ENCODE measurements at regions not wholly inside any gene's neighbourhood (a gene's known extent, or its start where the extent isn't known, plus 50 kb on each side); places are given as distances from the start of the nearest gene placed in this dataset.

DNA sequence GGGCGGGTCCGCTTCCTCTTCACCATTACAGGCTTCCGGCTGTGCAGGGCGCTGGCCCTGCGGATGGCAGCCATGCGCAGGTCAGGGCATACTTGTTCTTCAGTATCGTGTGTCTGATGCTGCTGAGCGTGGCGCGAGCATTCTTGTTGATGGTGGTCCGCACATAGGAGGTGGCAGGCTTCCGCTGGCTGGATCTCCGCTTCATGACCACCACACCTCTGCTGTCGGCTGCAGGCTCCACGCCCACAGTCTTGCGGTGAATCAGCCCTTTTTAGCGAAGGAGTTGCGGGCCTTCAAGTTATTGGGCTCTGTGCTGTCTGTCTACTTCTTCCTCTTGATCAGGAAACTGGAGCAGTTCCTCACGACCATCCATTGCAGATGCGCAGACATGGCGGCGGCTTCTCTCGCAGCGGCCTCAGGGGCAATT lies 62.4 kb upstream of the ZNF608 start:
- H3K4me3 ChIP-seq (ENCODE audit: low read length): no peak overlapping the region
- DNase-seq (ENCODE audit: low read depth): no peak
- no peak for TF ChIP-seq CTCF (conservative IDR thresholded peaks at IDR 0.05; ENCODE audit: low read length)

DNA sequence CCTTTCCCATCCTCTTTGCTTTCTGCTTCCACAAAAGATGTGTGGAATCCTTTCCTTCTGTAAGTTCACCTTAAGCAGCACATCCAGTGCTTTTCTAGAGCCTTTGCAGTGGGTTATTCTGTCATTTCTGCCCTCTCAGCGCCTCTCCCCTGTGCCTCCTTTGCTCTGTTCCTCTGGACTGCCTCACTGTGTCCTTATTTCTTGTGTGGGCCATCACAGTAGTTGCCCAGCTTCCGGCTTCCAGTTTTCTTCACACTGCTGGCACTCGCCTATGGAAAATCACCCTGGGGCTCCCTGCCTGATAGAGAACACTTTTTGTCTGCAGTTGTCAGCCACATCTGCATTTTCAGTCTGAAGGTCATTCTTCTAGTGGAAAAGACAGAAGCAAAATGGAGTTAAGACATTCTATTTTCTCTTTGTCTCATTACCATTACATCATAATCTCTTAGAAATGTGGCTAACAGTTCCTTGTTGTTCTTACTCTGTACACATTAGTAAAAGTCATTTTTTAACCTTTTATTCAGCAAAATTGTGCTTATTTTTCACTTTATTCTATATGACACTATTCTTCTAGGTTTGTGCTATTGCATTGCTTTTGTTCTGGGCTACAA lies 64.1 kb upstream of the ZNF608 start:
- no peak overlapping the region for H3K4me3 ChIP-seq (ENCODE audit: low read length)
- TF ChIP-seq CTCF (conservative IDR thresholded peaks at IDR 0.05; ENCODE audit: low read length): no peak
- no peak for DNase-seq (ENCODE audit: low read depth)

- no peak overlapping the region for H3K4me3 ChIP-seq (ENCODE audit: low read length)
- no peak for DNase-seq (ENCODE audit: low read depth)
- TF ChIP-seq CTCF (conservative IDR thresholded peaks at IDR 0.05; ENCODE audit: low read length): no peak
These were observed 66.4 kb upstream of the ZNF608 start for GRCh38 chr5:124812771-124813358.

DNA sequence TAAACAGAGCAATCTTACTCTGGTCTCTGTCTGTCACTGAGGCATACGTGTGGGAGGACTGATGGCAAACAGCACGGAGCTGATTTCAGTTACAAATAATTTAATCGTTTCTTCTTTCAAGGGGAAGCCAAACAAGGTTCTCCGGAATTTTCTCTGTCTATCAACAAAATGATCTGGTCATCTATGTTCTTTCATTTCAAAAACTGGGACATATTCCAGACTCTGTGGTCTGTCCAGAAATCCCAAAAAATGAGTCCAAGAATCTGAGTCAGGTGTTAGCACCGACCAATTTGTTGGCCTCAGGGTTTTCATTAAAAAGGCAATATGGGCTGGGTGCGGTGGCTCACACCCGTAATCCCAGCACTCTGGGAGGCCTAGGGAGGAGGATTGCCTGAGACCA lies 69.9 kb upstream of the ZNF608 start:
- TF ChIP-seq CTCF (conservative IDR thresholded peaks at IDR 0.05; ENCODE audit: low read length): no peak
- no peak for DNase-seq (ENCODE audit: low read depth)
- H3K4me3 ChIP-seq (ENCODE audit: low read length): no peak overlapping the region

GRCh38 chr5:124819201-124819600 lies 72.8 kb upstream of the ZNF608 start:
- no peak for TF ChIP-seq CTCF (conservative IDR thresholded peaks at IDR 0.05; ENCODE audit: low read length)
- DNase-seq (ENCODE audit: low read depth): no peak
- H3K4me3 ChIP-seq (ENCODE audit: low read length): no peak overlapping the region

DNA sequence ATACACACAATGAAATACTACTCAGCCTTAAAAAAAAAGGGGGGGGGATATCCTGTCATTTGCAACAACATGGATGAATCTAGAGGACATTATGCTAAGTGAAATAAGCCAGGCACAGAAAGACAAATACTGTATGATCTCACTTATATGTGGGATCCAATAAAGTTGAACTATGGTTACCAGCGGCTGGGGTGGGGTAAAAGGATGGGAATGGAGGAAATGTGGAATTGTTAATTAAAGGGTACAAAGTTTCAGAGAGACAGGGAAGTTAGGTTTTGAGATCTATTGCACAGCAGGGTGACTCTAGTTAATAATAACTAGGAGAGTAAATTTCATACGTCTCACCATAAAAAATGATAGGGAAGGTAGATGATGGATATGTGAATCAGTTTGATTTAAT lies 76.2 kb upstream of the ZNF608 start:
- no peak overlapping the region for H3K4me3 ChIP-seq (ENCODE audit: low read length)
- no peak for DNase-seq (ENCODE audit: low read depth)
- TF ChIP-seq CTCF (conservative IDR thresholded peaks at IDR 0.05; ENCODE audit: low read length): no peak

- DNase-seq (ENCODE audit: low read depth): no peak
- no peak overlapping the region for H3K4me3 ChIP-seq (ENCODE audit: low read length)
- TF ChIP-seq CTCF (conservative IDR thresholded peaks at IDR 0.05; ENCODE audit: low read length): no peak
These were observed 76.9 kb upstream of the ZNF608 start for GRCh38 chr5:124823380-124823779.
